Uterus (tissue), 3 donors: ENCODE measurements at regions not wholly inside any gene's neighbourhood (a gene's known extent, or its start where the extent isn't known, plus 50 kb on each side); places are given as distances from the start of the nearest gene placed in this dataset.

Experiments
- DNase-seq, 2 donors: peaks; one replicate each; pipeline ENCODE4 v3.0.0-alpha.2; 2019 to 2020
- H3K27ac ChIP-seq, 2 donors: fragments of 200-600 bp; sonication (generic); 1 replicate in 1 of 2; 2 replicates in 1 of 2; pipeline ENCODE4 v1.5.1; 2016 to 2018
- H3K27me3 ChIP-seq, 2 donors: fragments of 200-600 bp; sonication (generic); one replicate each; pipeline ENCODE4 v1.5.1; 2018 to 2019; ENCODE audit warnings: control low read depth in 1 of 2
- H3K36me3 ChIP-seq, 2 donors: fragments of 200-600 bp; sonication (generic); one replicate each; pipeline ENCODE4 v1.5.1; 2019; ENCODE audit warnings: control low read depth in 1 of 2
- H3K4me1 ChIP-seq, 2 donors: fragments of 200-600 bp; sonication (generic); one replicate each; pipeline ENCODE4 v1.5.1; 2018 to 2019; ENCODE audit warnings: control low read depth in 1 of 2
- H3K4me3 ChIP-seq, 2 donors: fragments of 200-600 bp; sonication (generic); 1 replicate in 1 of 2; 2 replicates in 1 of 2; pipeline ENCODE4 v1.5.1; 2018 to 2019; ENCODE audit warnings: mild to moderate bottlenecking in 1 of 2
- H3K9me3 ChIP-seq, 2 donors: fragments of 200-600 bp; sonication (generic); one replicate each; pipeline ENCODE4 v1.5.1; 2019; ENCODE audit warnings: control low read depth in 1 of 2
- CTCF ChIP-seq, 4 experiments: fragments of 200-600 bp in 2 of 4; fragments of 450-650 bp in 2 of 4; sonication (generic) in 2 of 4; IDR thresholded peaks; one replicate each; pipeline ENCODE4 v1.5.1; 2016 to 2019; ENCODE audit warnings: antibody characterized with exemption in 4 of 4, mild to moderate bottlenecking in 2 of 4, moderate library complexity in 1 of 4
- POLR2A ChIP-seq, 2 donors: fragments of 450-650 bp; IDR thresholded peaks; one replicate each; pipeline ENCODE4 v1.6.1; 2016; ENCODE audit warnings: antibody characterized with exemption in 2 of 2, mild to moderate bottlenecking in 1 of 2, moderate library complexity in 1 of 2
- intact Hi-C: fragments of 100-400 bp; cut with DNase I; formaldehyde crosslinking; loops from one replicate; pipeline ENCODE4 v1.15.1; 2023; ENCODE audit warnings: low total_unique reads
- donor health status: DM: yes; HTN: yes; CAD: no.

- Histone ChIP-seq H3K4me3 (no peak overlapping the region), H3K27me3 (no peaks in the 10 kb centered on the region), H3K27ac (no peak overlapping the region), H3K4me1 (no peaks in the 10 kb centered on the region), H3K9me3 (no peaks in the 10 kb centered on the region), H3K36me3 (no peaks in the 10 kb centered on the region)
- no peak for DNase-seq
- TF ChIP-seq CTCF (IDR thresholded peaks at IDR 0.05), result no peak
- TF ChIP-seq POLR2A (IDR thresholded peaks at IDR 0.05), result no peak
- intact Hi-C loops, result no loop called here
These were observed 939.1 kb upstream of the ACO1 start for GRCh38 chr9:31445357-31445756.

GRCh38 chr9:31445960-31446359, 938.5 kb upstream of the ACO1 start:
- TF ChIP-seq POLR2A (IDR thresholded peaks at IDR 0.05), result no peak
- no peak for TF ChIP-seq CTCF (IDR thresholded peaks at IDR 0.05)
- Histone ChIP-seq H3K9me3 (no peaks in the 10 kb centered on the region), H3K27ac (no peak overlapping the region), H3K4me3 (no peak overlapping the region), H3K27me3 (no peaks in the 10 kb centered on the region), H3K4me1 (no peaks in the 10 kb centered on the region), H3K36me3 (no peaks in the 10 kb centered on the region)
- intact Hi-C loops, result no loop called here
- no peak for DNase-seq

GRCh38 chr9:31467075-31467474, 917.4 kb upstream of the ACO1 start:
- no peaks in the 10 kb centered on the region for H3K36me3 ChIP-seq
- no peaks in the 10 kb centered on the region for H3K4me1 ChIP-seq
- no peaks in the 10 kb centered on the region for H3K9me3 ChIP-seq
- TF ChIP-seq POLR2A (IDR thresholded peaks at IDR 0.05) (no peak), CTCF (IDR thresholded peaks at IDR 0.05) (no peak)
- H3K4me3 ChIP-seq, result no peak overlapping the region
- H3K27me3 ChIP-seq, result no peaks in the 10 kb centered on the region
- DNase-seq, result no peak
- H3K27ac ChIP-seq, result no peak overlapping the region
- intact Hi-C loops, result no loop called here

GRCh38 chr9:31470051-31470450, 914.4 kb upstream of the ACO1 start:
- no peak overlapping the region for H3K4me3 ChIP-seq
- no peaks in the 10 kb centered on the region for H3K4me1 ChIP-seq
- no peak for TF ChIP-seq POLR2A (IDR thresholded peaks at IDR 0.05)
- no peak for TF ChIP-seq CTCF (IDR thresholded peaks at IDR 0.05)
- intact Hi-C loops, result no loop called here
- H3K9me3 ChIP-seq, result no peaks in the 10 kb centered on the region
- DNase-seq, result no peak
- no peaks in the 10 kb centered on the region for H3K36me3 ChIP-seq
- no peaks in the 10 kb centered on the region for H3K27me3 ChIP-seq
- H3K27ac ChIP-seq, result no peak overlapping the region

- Histone ChIP-seq H3K4me3 (no peak overlapping the region), H3K4me1 (no peaks in the 10 kb centered on the region), H3K27ac (no peak overlapping the region), H3K9me3 (no peaks in the 10 kb centered on the region), H3K36me3 (no peaks in the 10 kb centered on the region), H3K27me3 (no peaks in the 10 kb centered on the region)
- DNase-seq, result no peak
- intact Hi-C loops, result no loop called here
- no peak for TF ChIP-seq POLR2A (IDR thresholded peaks at IDR 0.05)
- no peak for TF ChIP-seq CTCF (IDR thresholded peaks at IDR 0.05)
These were observed 913.4 kb upstream of the ACO1 start for GRCh38 chr9:31471010-31471409.
